Fibroblast of lung (primary cell): ENCODE measurements at regions not wholly inside any gene's neighbourhood (a gene's known extent, or its start where the extent isn't known, plus 50 kb on each side); places are given as distances from the start of the nearest gene placed in this dataset.

Experiments
- DNase-seq, 2 donors: peaks; one replicate each; pipeline versions ENCODE4 v3.0.0 to v3.0.0-alpha.2; 2010; ENCODE audit warnings: low read depth in 2 of 2
- H2AFZ ChIP-seq: 2 replicates; pipeline ENCODE4 v1.5.1; 2012; ENCODE audit warnings: low read length, control low read depth, inconsistent platforms
- H3K27ac ChIP-seq: 2 replicates; pipeline ENCODE4 v1.5.1; 2011; ENCODE audit warnings: low read length, control low read depth; ENCODE audit not compliant: insufficient read depth
- H3K27me3 ChIP-seq: 2 replicates; pipeline ENCODE4 v1.5.1; 2011; ENCODE audit warnings: mild to moderate bottlenecking, low read length; ENCODE audit not compliant: control insufficient read depth, insufficient read depth
- H3K36me3 ChIP-seq: 2 replicates; pipeline ENCODE4 v1.5.1; 2011; ENCODE audit warnings: low read length; ENCODE audit not compliant: control insufficient read depth, insufficient read depth
- H3K4me1 ChIP-seq: 2 replicates; pipeline ENCODE4 v1.5.1; 2011; ENCODE audit warnings: low read length; ENCODE audit not compliant: control insufficient read depth, insufficient read depth; ENCODE audit errors: extremely low read depth
- H3K4me2 ChIP-seq: 2 replicates; pipeline ENCODE4 v1.5.1; 2011; ENCODE audit warnings: low read length, control low read depth; ENCODE audit not compliant: insufficient read depth; ENCODE audit errors: extremely low read depth
- H3K4me3 ChIP-seq, 4 experiments: fragments of 200-600 bp in 1 of 4; sonication (generic) in 1 of 4; replicated peaks in 1 of 4; 2 replicates each; pipeline ENCODE4 v1.5.1; 2011 to 2016; ENCODE audit warnings: low read length in 4 of 4, low read depth in 3 of 4, mild to moderate bottlenecking in 3 of 4, control low read depth in 2 of 4, inconsistent platforms in 1 of 4, mixed read lengths in 1 of 4; ENCODE audit not compliant: insufficient read depth in 1 of 4; ENCODE audit errors: control extremely low read depth in 1 of 4
- H3K79me2 ChIP-seq: 2 replicates; pipeline ENCODE4 v1.5.1; 2012; ENCODE audit warnings: mild to moderate bottlenecking, low read length, inconsistent platforms; ENCODE audit not compliant: control insufficient read depth, insufficient read depth
- H3K9ac ChIP-seq: 2 replicates; pipeline ENCODE4 v1.5.1; 2011; ENCODE audit warnings: mild to moderate bottlenecking, low read length, control low read depth; ENCODE audit not compliant: insufficient read depth
- H3K9me3 ChIP-seq: 2 replicates; pipeline ENCODE4 v1.5.1; 2012; ENCODE audit warnings: low read depth, low read length; ENCODE audit not compliant: control insufficient read depth, insufficient read depth
- H4K20me1 ChIP-seq: 2 replicates; pipeline ENCODE4 v1.5.1; 2011; ENCODE audit warnings: low read length; ENCODE audit not compliant: control insufficient read depth, insufficient read depth; ENCODE audit errors: extremely low read depth
- CTCF ChIP-seq, 2 donors: IDR thresholded peaks in 1 of 2; conservative IDR thresholded peaks in 1 of 2; 1 replicate in 1 of 2; 2 replicates in 1 of 2; pipeline ENCODE4 v1.5.1; 2011 to 2012; ENCODE audit warnings: low read length in 2 of 2, control low read depth in 1 of 2, inconsistent platforms in 1 of 2, low read depth in 1 of 2, mild to moderate bottlenecking in 1 of 2
- EZH2 ChIP-seq: IDR thresholded peaks from 2 replicates; pipeline ENCODE4 v1.5.1; 2012; ENCODE audit warnings: low read length, control low read depth, mild to moderate bottlenecking; ENCODE audit errors: missing control alignments

GRCh38 chr6:137291441-137291840 lies 72.3 kb upstream of the IFNGR1 start:
- Histone ChIP-seq H3K36me3 (no peaks in the 10 kb centered on the region), H3K4me3 (no peak overlapping the region), H3K79me2 (no peaks in the 10 kb centered on the region), H3K9me3 (no peaks in the 10 kb centered on the region), H2AFZ (no peak overlapping the region), H4K20me1 (no peaks in the 10 kb centered on the region), H3K27ac (no peak overlapping the region), H3K4me1 (no peaks in the 10 kb centered on the region), H3K4me2 (no peak overlapping the region), H3K9ac (no peak overlapping the region), H3K27me3 (no peaks in the 10 kb centered on the region)
- peak; percentile 35 to 49 for DNase-seq
- TF ChIP-seq EZH2 (no peak), CTCF (conservative IDR thresholded peaks at IDR 0.05 in 1 of 2, IDR thresholded peaks at IDR 0.05 in 1 of 2; ENCODE audit: low read depth in 1 of 2, low read length in 2 of 2) (no peak)

- Histone ChIP-seq H4K20me1 (no peaks in the 10 kb centered on the region), H3K27ac (no peak overlapping the region), H3K36me3 (no peaks in the 10 kb centered on the region), H3K79me2 (no peaks in the 10 kb centered on the region), H3K27me3 (no peaks in the 10 kb centered on the region), H3K9ac (no peak overlapping the region), H3K4me2 (no peak overlapping the region), H2AFZ (no peak overlapping the region), H3K4me3 (no peak overlapping the region), H3K4me1 (no peaks in the 10 kb centered on the region), H3K9me3 (no peaks in the 10 kb centered on the region)
- no peak for DNase-seq
- TF ChIP-seq EZH2 (no peak), CTCF (conservative IDR thresholded peaks at IDR 0.05 in 1 of 2, IDR thresholded peaks at IDR 0.05 in 1 of 2; ENCODE audit: low read depth in 1 of 2, low read length in 2 of 2) (no peak)
These were observed 71.5 kb upstream of the IFNGR1 start for GRCh38 chr6:137290601-137291261.

- no peak for TF ChIP-seq EZH2
- TF ChIP-seq CTCF (conservative IDR thresholded peaks at IDR 0.05 in 1 of 2, IDR thresholded peaks at IDR 0.05 in 1 of 2; ENCODE audit: low read depth in 1 of 2, low read length in 2 of 2), result no peak
- no peaks in the 10 kb centered on the region for H3K79me2 ChIP-seq
- H3K9ac ChIP-seq, result no peak overlapping the region
- H3K4me1 ChIP-seq, result no peaks in the 10 kb centered on the region
- no peaks in the 10 kb centered on the region for H3K36me3 ChIP-seq
- no peak overlapping the region for H3K4me2 ChIP-seq
- DNase-seq, result no peak
- no peaks in the 10 kb centered on the region for H4K20me1 ChIP-seq
- H2AFZ ChIP-seq, result no peak overlapping the region
- no peak overlapping the region for H3K27ac ChIP-seq
- no peak overlapping the region for H3K4me3 ChIP-seq
- no peaks in the 10 kb centered on the region for H3K9me3 ChIP-seq
- H3K27me3 ChIP-seq, result no peaks in the 10 kb centered on the region
These were observed 67.7 kb upstream of the IFNGR1 start for GRCh38 chr6:137286916-137287315.
